K562 (cell line): ENCODE measurements at regions not wholly inside any gene's neighbourhood (a gene's known extent, or its start where the extent isn't known, plus 50 kb on each side); places are given as distances from the start of the nearest gene placed in this dataset.

Source experiments
- BCOR ChIP-seq: fragments of 450-650 bp; IDR thresholded peaks from 2 replicates; pipeline ENCODE4 v1.6.1; 2016
- BMI1 ChIP-seq: fragments of 150-350 bp; IDR thresholded peaks from 2 replicates; pipeline ENCODE4 v1.6.1; 2014; ENCODE audit warnings: low read length
- CGGBP1 ChIP-seq: fragments of 250-450 bp; sonication (Bioruptor Pico); IDR thresholded peaks from 2 replicates; pipeline ENCODE4 v1.9.0; 2021; ENCODE audit warnings: mild to moderate bottlenecking
- NFYB ChIP-seq: IDR thresholded peaks from 2 replicates; pipeline ENCODE4 v1.6.1; 2011; ENCODE audit warnings: mild to moderate bottlenecking, moderate library complexity; ENCODE audit not compliant: insufficient read length; ENCODE audit errors: extremely low read depth
- RBBP5 ChIP-seq: fragments of 200-600 bp; sonication (generic); IDR thresholded peaks from 2 replicates; pipeline ENCODE4 v1.6.1; 2012; ENCODE audit warnings: borderline replicate concordance, mild to moderate bottlenecking, low read length, control low read depth, inconsistent platforms; ENCODE audit not compliant: insufficient read depth, poor library complexity, severe bottlenecking
- TFAP4 ChIP-seq: sonication (generic); formaldehyde crosslinking; IDR thresholded peaks from 2 replicates; pipeline ENCODE4 v1.8.0; 2022; ENCODE audit warnings: missing genetic modification reagents, mild to moderate bottlenecking, moderate library complexity, borderline replicate concordance
- XRCC5 ChIP-seq: fragments of 200-400 bp; formaldehyde crosslinking; IDR thresholded peaks from 2 replicates; pipeline ENCODE4 v1.6.1; 2017; ENCODE audit warnings: low read depth, mild to moderate bottlenecking, low read length
- YY1 ChIP-seq, 3 experiments: IDR thresholded peaks; 2 replicates each; pipeline ENCODE4 v1.6.1; 2011; ENCODE audit warnings: low read length in 2 of 3, mild to moderate bottlenecking in 2 of 3, moderate library complexity in 2 of 3, borderline replicate concordance in 1 of 3, control low read depth in 1 of 3, low read depth in 1 of 3; ENCODE audit not compliant: insufficient read depth in 3 of 3, insufficient replicate concordance in 2 of 3, control insufficient read depth in 1 of 3, insufficient read length in 1 of 3; ENCODE audit errors: extremely low read depth in 1 of 3
- ZBTB26 ChIP-seq: fragments of 450-650 bp; formaldehyde crosslinking; IDR thresholded peaks from 2 replicates; pipeline ENCODE4 v1.4.0; 2022; ENCODE audit warnings: missing genetic modification characterization
- ZNF644 ChIP-seq: fragments of 200-800 bp; sonication (Bioruptor generic); IDR thresholded peaks from 2 replicates; pipeline ENCODE4 v1.6.1; 2016; ENCODE audit warnings: low read depth, missing genetic modification characterization, missing compliant biosample characterization

GRCh38 chr18:35920623-35921022, 51.9 kb upstream of the RMP24 start:
- no peak for TF ChIP-seq TFAP4
- no peak for TF ChIP-seq XRCC5
- no peak for TF ChIP-seq YY1 (IDR thresholded peaks at IDR 0.05; ENCODE audit: borderline replicate concordance in 1 of 3, control insufficient read depth in 1 of 3, extremely low read depth in 1 of 3, insufficient read depth in 3 of 3, insufficient read length in 1 of 3, insufficient replicate concordance in 2 of 3, low read depth in 1 of 3, low read length in 2 of 3)
- no peak for TF ChIP-seq BMI1
- TF ChIP-seq ZNF644 (tag): no peak
- no peak for TF ChIP-seq CGGBP1 (CRISPR knock-in tag)
- TF ChIP-seq ZBTB26 (CRISPR knock-in tag): no peak
- no peak for TF ChIP-seq NFYB
- TF ChIP-seq BCOR: no peak
- TF ChIP-seq RBBP5: no peak
